ENCODE measurements at regions not wholly inside any gene's neighbourhood (a gene's known extent, or its start where the extent isn't known, plus 50 kb on each side); places are given as distances from the start of the nearest gene placed in this dataset.

DNA sequence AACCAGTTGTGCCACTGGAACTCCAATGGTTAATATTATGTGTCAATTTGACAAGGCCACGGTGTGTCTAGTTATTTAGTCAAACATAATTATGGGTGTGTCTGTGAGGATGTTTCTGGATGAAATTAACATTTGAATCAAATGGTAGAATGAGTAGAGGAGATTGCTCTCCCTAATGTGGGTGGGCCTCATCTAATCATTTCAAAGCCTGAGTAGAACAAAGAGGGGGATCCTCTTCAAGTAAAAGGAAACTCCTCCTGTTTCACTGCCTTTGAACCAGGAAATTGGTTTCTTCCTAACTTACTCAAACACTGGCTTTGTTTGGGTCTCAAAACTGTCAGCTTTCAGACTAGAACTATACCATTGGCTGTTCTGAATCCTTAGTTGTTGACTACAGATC, 1692.1 kb downstream of the PCDH19 start:
- H3K4me1 Mint-ChIP-seq (ENCODE audit: low read depth, unreplicated experiment) = no peaks in the 10 kb centered on the region
- no peaks in the 10 kb centered on the region for H3K4me1 ChIP-seq (ENCODE audit: insufficient read depth, low read length)
- no peak overlapping the region for H2AFZ ChIP-seq (ENCODE audit: low read depth, low read length)
- no peaks in the 10 kb centered on the region for H3K36me3 Mint-ChIP-seq (ENCODE audit: low read depth, unreplicated experiment)
- no peak overlapping the region for H3K4me3 ChIP-seq (ENCODE audit: insufficient read depth, low read depth, low read length)
- H3K9ac ChIP-seq (ENCODE audit: low read length) = no peak overlapping the region
- no peaks in the 10 kb centered on the region for H3K27me3 ChIP-seq (ENCODE audit: insufficient read depth, low read length)
- DNase-seq (ENCODE audit: low read depth) (no peak), FAIRE-seq (peak; percentile 94)
- H3K79me2 ChIP-seq (ENCODE audit: insufficient read depth, low read length) = no peaks in the 10 kb centered on the region
- no peak overlapping the region for H3K4me2 ChIP-seq (ENCODE audit: low read length)
- no peaks in the 10 kb centered on the region for H4K20me1 ChIP-seq (ENCODE audit: insufficient read depth, low read length)
- H3K9me3 ChIP-seq (ENCODE audit: insufficient read depth, low read depth, low read length) = no peaks in the 10 kb centered on the region
- peaks cover 7% of the 10 kb centered on the region for H3K9me3 Mint-ChIP-seq (ENCODE audit: unreplicated experiment)
- no peaks in the 10 kb centered on the region for H3K36me3 ChIP-seq (ENCODE audit: insufficient read depth, low read length)
- no peak for TF ChIP-seq EZH2 (IDR thresholded peaks at IDR 0.05; ENCODE audit: insufficient read depth, low read length)
- no peak overlapping the region for H3K27ac Mint-ChIP-seq (ENCODE audit: unreplicated experiment)
- no peaks in the 10 kb centered on the region for H3K27me3 Mint-ChIP-seq (ENCODE audit: low read depth, unreplicated experiment)
- H3K27ac ChIP-seq (ENCODE audit: low read depth, low read length) = no peak overlapping the region
- H3K4me3 Mint-ChIP-seq (ENCODE audit: unreplicated experiment) = no peak overlapping the region

Data from astrocyte (in vitro differentiated cells and primary cell).